GM18508 (cell line): ENCODE measurements at regions not wholly inside any gene's neighbourhood (a gene's known extent, or its start where the extent isn't known, plus 50 kb on each side); places are given as distances from the start of the nearest gene placed in this dataset.

Experiments
- ATAC-seq: cut with Tn5 transposase; IDR thresholded peaks from one replicate; pipeline ENCODE4 v1.9.1; 2021; ENCODE audit warnings: moderate number of reproducible peaks; ENCODE audit not compliant: insufficient read depth, unreplicated experiment

GRCh38 chr4:14833053-14833452 lies 169.2 kb upstream of the CPEB2 start:
- no peak for ATAC-seq

GRCh38 chr4:14834382-14834781 lies 167.9 kb upstream of the CPEB2 start:
- no peak for ATAC-seq

- no peak for ATAC-seq
Observed at GRCh38 chr4:14835288-14835687, 167.0 kb upstream of the CPEB2 start.

DNA sequence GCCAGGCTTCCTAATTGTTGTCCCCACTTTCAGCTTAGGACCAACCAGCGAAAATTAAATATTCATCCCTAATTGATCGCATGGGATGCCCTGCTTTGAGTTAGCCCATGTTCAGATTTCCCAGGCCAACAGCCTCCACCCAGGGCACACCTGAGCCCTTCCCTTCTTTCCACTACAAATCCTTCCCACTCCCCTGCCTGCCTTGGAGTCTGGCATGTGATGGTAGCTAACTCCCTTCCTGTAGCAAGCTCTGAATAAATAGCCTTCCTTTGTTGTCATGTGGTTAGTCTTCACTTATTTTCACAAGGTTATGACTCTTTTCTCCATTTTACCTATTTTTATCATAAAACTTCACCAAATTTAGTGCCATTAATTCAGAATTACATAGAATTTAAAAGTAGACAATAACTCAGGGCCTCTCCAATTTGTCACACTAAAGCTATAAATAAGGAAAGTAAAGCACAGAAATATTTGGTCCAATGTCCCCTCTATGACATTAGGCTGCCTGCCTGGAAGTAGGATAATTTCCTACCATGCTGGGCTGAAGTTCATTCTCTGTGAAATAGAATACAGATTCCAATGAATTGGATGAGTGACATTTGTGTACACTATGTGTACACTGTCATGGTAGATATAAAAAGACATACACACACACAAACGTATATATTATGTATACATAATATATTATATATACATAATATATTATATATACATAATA lies 166.4 kb upstream of the CPEB2 start:
- no peak for ATAC-seq

DNA sequence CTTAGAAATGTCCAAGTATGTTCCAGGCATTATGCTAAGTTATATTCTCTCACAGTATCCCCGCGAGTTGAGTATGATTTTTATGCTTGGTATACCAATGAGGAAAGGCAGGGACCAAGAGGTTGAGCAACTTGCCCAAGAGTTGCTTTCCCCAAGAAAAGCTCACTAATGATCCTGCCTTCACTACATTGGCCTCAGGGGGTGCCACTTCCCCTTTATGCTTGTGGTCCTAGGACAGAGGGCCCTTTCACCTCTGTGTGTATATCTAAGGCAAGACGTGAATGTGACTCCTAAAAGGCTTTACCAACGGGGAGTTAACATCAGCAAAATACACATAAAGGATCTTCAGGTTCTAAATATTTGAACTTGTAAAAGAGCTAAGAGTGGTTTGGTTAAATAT lies 164.4 kb upstream of the CPEB2 start:
- ATAC-seq = no peak

- ATAC-seq = no peak
Observed at GRCh38 chr4:14841801-14842768, 160.2 kb upstream of the CPEB2 start.

DNA sequence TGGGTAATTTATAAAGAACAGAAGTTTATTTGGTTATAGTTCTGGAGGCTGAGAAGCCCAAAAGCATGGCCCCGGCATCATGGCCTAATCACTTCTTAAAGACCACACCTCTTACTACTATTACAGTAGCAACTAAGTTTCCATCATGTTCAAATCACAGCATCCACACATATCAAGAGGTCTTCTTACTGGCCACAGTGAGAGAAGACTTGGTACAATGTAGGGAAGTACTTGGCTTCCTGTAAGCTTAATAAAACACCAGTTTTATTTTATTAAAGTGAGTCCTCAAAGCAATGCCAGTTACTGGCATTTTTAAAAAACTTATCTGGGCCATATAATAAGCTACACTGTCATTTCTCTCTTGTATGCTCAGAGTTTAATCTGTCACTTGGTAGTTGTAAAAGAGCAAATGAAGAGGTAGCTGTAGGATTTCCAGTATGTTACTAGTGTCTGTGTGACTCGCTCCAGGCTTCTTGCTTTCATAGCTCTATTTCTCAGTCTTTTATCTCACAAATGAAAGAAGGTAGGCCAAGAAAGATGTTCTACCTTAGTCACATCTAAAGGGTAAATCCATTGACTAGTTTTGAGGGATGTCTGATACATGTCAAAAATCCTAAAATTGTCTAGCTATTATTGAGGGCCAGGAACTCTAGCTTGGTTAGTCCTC lies 159.2 kb upstream of the CPEB2 start:
- no peak for ATAC-seq

GRCh38 chr4:14844061-14844460 lies 158.2 kb upstream of the CPEB2 start:
- no peak for ATAC-seq

GRCh38 chr4:14848229-14848628 lies 154.1 kb upstream of the CPEB2 start:
- ATAC-seq = no peak

- ATAC-seq = no peak
Observed at GRCh38 chr4:14850455-14851097, 151.7 kb upstream of the CPEB2 start.

DNA sequence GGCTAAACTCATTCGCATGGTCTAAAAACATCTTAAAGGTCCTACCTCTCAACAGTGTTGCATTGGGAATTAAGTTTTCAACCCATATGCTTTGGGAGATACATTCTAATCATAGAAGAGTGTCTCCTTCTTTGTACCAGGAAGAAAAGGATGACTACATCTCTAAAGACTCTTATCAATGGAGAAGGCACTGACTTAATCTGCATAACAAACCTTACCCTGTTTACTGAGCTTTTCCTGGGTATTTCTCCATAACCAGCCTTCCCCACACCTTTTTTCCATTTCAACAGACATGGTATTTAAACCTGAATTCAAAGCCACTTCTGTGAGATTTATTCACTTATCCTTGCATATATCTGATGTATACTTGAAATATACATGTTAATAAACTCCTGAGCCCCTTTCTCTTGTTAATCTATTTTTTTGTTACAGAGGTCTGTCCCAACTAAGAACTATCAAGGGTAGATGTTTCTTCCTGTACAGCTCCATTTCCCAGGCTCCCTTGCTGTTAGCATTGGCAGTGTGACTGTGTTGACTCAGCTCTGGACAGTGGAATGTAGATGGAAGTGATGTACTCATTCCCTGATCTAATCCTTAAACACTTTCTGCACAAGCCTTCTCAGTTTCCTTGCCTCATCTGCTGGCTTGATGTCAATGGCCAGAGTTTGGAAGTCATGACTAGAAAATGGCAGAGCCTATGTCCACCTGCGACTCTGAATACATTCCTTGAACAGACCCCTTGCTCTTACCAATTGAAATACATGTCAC lies 148.9 kb upstream of the CPEB2 start:
- ATAC-seq = no peak

DNA sequence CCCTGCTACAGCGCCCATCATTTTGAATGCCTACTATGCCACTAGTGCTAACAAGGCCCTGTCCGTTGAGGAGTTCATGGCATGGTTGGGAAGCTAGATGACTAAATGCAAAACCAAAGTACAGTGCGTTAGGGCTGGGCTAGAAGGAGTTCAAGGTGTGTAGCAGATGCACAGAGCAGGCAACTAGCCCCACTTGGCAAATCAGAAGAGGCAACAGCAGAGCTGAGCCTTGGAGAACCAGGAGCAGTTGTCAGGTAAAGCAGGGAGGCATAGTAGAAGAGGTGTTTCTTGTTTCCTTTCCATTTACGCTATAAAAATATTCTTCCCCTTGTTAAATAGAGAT lies 146.6 kb upstream of the CPEB2 start:
- ATAC-seq = no peak

GRCh38 chr4:14856062-14856933 lies 146.0 kb upstream of the CPEB2 start:
- peak; percentile 96 for ATAC-seq

DNA sequence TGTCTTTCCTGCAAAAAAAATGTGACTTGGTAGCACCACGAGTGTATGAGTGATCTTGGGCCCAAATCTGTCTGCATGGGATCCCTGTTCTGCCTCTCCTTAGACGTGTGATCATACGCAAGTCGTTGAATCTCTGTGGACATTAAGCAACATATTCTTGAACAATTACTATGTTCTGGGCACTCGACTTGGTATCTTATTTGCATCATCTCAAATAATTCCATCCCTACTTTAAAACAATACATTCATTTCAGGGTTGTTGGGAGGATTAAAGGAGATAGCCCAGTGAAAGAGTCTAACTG lies 145.4 kb upstream of the CPEB2 start:
- ATAC-seq = no peak

- no peak for ATAC-seq
Observed at GRCh38 chr4:14857475-14857874, 144.8 kb upstream of the CPEB2 start.

DNA sequence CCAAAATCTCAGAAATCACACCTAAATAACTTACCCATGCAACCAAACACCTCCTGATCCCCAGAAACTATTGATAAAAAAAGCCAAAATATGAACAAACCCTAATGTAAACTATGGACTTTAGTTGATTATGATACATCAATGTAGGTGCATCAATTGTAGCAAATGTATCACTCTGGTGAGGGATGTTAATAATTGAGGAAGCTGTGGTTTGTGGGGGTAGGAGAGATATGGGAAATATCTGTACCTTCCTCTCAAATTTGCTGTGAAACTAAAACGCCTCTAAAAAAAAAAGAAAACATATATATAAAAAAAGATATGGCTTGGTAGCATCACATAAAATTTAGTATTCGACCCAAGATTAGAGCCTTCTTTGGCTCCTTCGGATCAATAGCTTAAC lies 144.3 kb upstream of the CPEB2 start:
- no peak for ATAC-seq

DNA sequence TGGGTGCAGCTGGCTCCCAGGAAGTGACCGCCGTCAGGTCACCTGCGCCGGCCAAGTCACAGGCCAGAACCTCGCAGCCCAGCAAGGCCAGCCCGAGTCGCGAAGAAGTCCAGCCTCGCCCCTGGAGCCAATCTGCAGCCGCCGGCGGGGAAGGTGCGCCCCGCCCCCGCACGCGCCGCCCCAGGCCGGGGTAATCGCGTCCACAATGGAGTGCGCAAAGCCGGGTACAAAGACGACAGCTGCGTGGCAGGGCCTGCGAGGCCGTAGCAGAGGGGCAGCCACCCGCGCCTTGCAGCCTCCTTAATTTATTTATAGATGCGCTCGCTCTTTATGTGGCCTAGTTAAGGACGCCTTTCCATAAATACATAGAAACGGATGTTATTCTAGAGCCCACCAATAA lies 139.4 kb upstream of the CPEB2 start:
- no peak for ATAC-seq

DNA sequence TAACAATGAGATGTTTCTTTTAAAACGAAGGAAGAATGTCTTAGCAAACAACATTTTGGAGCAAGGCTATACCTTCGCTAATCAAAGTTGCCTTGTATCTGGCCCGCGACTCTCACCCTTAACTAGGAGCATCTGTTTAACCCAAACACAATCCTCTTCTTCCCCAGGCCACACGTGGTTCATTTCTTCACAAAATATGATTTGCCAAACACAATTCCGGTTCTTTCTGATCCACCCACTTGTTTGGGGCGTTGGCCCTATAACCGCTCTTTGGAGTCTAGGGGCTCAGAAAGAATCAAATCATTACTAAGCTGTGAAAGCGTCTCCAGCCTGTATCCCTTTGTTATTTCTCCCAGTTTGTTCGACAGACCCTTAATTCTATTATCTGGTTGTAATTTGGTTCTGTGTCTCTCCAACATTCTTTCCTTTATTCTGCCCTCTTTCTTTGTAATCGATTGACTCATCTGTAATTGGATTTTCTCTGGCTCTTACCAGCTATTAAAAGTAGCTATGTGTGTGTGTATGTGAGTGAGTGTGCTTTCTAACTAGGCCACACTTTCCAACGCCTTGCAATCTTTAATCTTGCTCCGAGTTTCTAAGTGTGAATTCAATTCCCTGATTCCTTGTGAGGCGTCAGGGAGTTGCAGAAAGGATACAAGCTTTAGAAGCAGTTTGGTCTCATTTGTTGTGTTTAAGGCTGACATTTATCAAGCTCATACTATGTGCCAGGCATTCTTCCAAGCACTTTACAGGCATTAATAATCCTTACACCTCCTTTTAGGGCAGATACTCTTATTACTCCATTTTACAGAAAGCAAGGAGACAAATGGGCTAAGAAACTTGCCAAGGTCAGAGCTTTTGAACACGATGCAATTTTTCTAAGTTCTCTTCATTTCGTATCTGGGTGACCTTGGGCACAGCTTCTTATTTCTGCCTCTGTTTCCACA lies 138.6 kb upstream of the CPEB2 start:
- no peak for ATAC-seq
